HL-60 (cell line): ENCODE measurements at regions not wholly inside any gene's neighbourhood (a gene's known extent, or its start where the extent isn't known, plus 50 kb on each side); places are given as distances from the start of the nearest gene placed in this dataset.

Source experiments
- DNase-seq, 2 experiments: peaks; one replicate each; pipeline ENCODE4 v3.0.0-alpha.2; 2010 to 2020; ENCODE audit warnings: low read depth in 1 of 2, low spot score in 1 of 2
- H3K27ac ChIP-seq: fragments of 250-450 bp; sonication (Bioruptor Pico); replicated peaks from 2 replicates; pipeline ENCODE4 v1.5.1; 2020; ENCODE audit warnings: mild to moderate bottlenecking, moderate library complexity
- H3K27me3 ChIP-seq: fragments of 250-450 bp; sonication (Bioruptor Pico); 2 replicates; pipeline ENCODE4 v1.5.1; 2021; ENCODE audit warnings: mild to moderate bottlenecking, moderate library complexity; ENCODE audit not compliant: insufficient read depth, poor library complexity, severe bottlenecking
- H3K4me3 ChIP-seq: replicated peaks from 2 replicates; pipeline ENCODE4 v1.5.1; 2011; ENCODE audit warnings: mild to moderate bottlenecking, control low read depth, low read length; ENCODE audit not compliant: insufficient read depth
- GABPA ChIP-seq: IDR thresholded peaks from 2 replicates; pipeline ENCODE4 v1.6.1; 2012; ENCODE audit warnings: low read depth
- POLR2AphosphoS5 ChIP-seq: IDR thresholded peaks from 2 replicates; pipeline ENCODE4 v1.6.1; 2012; ENCODE audit warnings: low read depth
- SPI1 ChIP-seq: IDR thresholded peaks from 2 replicates; pipeline ENCODE4 v1.6.1; 2012; ENCODE audit warnings: low read depth, mild to moderate bottlenecking, borderline replicate concordance
- TF ChIP-seq, protein P1 (sequence below): IDR thresholded peaks from 2 replicates; pipeline ENCODE4 v1.6.1; 2012; ENCODE audit warnings: low read depth; ENCODE audit not compliant: insufficient replicate concordance
- TF ChIP-seq, protein P2 (sequence below): IDR thresholded peaks from one replicate; pipeline ENCODE4 v1.5.1; 2011; ENCODE audit warnings: low read length, control low read depth, inconsistent platforms; ENCODE audit not compliant: insufficient read depth

DNA sequence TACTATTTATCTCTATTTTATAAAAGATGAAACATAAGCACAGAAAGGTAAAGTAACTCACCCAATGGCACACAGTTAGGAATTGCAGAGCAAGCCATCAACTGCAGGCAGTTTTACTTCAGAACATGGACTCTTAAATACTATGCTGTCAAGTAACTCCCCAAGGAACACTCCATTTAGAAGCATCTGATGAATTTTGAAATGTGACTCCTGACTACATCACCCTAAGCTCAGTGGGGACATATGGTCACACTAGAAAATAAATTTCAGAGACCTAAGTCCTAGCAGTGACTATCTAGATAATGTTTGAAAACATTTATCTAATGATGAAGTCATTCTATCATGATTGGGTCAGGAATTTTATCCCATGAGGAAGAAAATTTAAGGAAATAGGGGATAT lies 272.8 kb upstream of the ARRDC4 start:
- Histone ChIP-seq H3K27me3 (no peaks in the 10 kb centered on the region), H3K27ac (no peak overlapping the region), H3K4me3 (no peak overlapping the region)
- no peak for TF ChIP-seq POLR2AphosphoS5
- TF ChIP-seq, protein P1, sequence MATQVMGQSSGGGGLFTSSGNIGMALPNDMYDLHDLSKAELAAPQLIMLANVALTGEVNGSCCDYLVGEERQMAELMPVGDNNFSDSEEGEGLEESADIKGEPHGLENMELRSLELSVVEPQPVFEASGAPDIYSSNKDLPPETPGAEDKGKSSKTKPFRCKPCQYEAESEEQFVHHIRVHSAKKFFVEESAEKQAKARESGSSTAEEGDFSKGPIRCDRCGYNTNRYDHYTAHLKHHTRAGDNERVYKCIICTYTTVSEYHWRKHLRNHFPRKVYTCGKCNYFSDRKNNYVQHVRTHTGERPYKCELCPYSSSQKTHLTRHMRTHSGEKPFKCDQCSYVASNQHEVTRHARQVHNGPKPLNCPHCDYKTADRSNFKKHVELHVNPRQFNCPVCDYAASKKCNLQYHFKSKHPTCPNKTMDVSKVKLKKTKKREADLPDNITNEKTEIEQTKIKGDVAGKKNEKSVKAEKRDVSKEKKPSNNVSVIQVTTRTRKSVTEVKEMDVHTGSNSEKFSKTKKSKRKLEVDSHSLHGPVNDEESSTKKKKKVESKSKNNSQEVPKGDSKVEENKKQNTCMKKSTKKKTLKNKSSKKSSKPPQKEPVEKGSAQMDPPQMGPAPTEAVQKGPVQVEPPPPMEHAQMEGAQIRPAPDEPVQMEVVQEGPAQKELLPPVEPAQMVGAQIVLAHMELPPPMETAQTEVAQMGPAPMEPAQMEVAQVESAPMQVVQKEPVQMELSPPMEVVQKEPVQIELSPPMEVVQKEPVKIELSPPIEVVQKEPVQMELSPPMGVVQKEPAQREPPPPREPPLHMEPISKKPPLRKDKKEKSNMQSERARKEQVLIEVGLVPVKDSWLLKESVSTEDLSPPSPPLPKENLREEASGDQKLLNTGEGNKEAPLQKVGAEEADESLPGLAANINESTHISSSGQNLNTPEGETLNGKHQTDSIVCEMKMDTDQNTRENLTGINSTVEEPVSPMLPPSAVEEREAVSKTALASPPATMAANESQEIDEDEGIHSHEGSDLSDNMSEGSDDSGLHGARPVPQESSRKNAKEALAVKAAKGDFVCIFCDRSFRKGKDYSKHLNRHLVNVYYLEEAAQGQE: no peak
- DNase-seq: no peak

DNA sequence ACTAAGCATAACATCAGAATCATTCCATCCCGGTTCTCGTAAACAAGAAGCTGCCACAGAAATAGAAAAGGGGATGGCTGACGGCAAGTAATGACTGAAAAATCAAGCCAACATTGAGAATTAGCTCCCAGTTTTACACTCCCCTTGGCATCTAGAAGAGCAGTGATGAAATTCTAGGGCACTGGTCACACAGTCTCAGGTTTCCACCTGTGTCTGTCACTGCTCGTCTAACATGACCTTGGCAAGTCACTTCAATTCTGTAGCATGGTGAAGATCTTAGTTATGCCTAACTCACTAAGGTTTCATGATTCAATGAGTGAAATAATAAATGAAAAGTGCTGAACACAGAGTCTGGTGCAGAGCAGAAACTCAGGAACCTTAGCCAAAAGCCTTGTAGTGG lies 272.3 kb upstream of the ARRDC4 start:
- Histone ChIP-seq H3K4me3 (no peak overlapping the region), H3K27ac (no peak overlapping the region), H3K27me3 (no peaks in the 10 kb centered on the region)
- no peak for DNase-seq
- TF ChIP-seq GABPA: no peak
- TF ChIP-seq, protein P2, sequence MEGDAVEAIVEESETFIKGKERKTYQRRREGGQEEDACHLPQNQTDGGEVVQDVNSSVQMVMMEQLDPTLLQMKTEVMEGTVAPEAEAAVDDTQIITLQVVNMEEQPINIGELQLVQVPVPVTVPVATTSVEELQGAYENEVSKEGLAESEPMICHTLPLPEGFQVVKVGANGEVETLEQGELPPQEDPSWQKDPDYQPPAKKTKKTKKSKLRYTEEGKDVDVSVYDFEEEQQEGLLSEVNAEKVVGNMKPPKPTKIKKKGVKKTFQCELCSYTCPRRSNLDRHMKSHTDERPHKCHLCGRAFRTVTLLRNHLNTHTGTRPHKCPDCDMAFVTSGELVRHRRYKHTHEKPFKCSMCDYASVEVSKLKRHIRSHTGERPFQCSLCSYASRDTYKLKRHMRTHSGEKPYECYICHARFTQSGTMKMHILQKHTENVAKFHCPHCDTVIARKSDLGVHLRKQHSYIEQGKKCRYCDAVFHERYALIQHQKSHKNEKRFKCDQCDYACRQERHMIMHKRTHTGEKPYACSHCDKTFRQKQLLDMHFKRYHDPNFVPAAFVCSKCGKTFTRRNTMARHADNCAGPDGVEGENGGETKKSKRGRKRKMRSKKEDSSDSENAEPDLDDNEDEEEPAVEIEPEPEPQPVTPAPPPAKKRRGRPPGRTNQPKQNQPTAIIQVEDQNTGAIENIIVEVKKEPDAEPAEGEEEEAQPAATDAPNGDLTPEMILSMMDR: no peak
- TF ChIP-seq, protein P1: no peak
- TF ChIP-seq SPI1: no peak
- TF ChIP-seq POLR2AphosphoS5: no peak

DNA sequence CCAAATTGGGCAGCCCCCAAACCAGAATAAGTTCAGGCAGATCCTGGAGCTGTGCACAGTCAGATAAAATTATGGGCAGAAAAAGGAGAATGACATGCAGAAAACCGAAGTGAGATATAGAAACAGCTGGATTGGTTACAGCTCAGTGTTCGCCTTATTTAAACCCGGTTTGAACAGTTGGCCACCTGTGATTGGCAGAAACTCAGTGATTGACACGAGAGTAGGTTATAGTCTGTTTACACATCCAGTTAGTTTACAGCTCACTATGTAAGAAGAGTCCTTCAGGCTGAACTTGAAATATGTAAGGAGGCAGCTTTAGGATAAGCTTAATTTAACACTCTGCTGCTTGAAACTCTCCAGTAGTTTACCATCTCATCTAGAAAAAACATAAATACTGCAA lies 271.6 kb upstream of the ARRDC4 start:
- Histone ChIP-seq H3K27ac (no peak overlapping the region), H3K27me3 (no peaks in the 10 kb centered on the region), H3K4me3 (no peak overlapping the region)
- DNase-seq: no peak
- TF ChIP-seq POLR2AphosphoS5 (no peak), GABPA (no peak)
- TF ChIP-seq, protein P1: no peak

DNA sequence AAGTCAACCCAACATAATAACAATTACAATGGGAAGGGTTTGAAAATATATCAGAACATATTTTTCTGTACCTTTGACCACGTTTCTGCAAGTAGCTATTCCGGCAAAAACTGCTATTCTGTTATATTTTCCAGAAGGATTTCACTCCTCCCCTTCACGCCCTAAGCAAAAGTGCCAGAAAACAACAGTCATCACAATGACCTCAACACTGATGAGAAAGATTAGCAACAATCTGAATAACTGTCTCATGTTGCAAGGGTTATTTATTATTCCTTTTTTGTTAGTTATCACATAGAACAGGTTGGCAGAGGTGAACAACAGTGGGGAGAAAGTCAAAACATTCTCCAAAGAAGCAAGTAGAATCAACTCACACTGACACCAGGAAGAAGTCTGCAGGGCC lies 269.4 kb upstream of the ARRDC4 start:
- Histone ChIP-seq H3K27me3 (no peaks in the 10 kb centered on the region), H3K27ac (no peak overlapping the region), H3K4me3 (no peak overlapping the region)
- DNase-seq: no peak
- no peak for TF ChIP-seq SPI1
- TF ChIP-seq, protein P2: no peak
- TF ChIP-seq, protein P1: no peak
- no peak for TF ChIP-seq GABPA
- no peak for TF ChIP-seq POLR2AphosphoS5
